HUES48 (cell line): ENCODE measurements at regions not wholly inside any gene's neighbourhood (a gene's known extent, or its start where the extent isn't known, plus 50 kb on each side); places are given as distances from the start of the nearest gene placed in this dataset.
"Not testable (repeated sequence)": the region's sequence is repeated elsewhere in the genome, so short reads cannot be mapped to it uniquely, and the experiment has no call there.

Source experiments
- H3K27ac ChIP-seq: one replicate; pipeline ENCODE4 v1.7.0; 2013; ENCODE audit warnings: low read depth, low read length, inconsistent platforms
- H3K27me3 ChIP-seq: 2 replicates; pipeline ENCODE4 v1.6.1; 2013; ENCODE audit warnings: mild to moderate bottlenecking, low read length; ENCODE audit not compliant: control insufficient read depth, insufficient read depth
- H3K36me3 ChIP-seq: 2 replicates; pipeline ENCODE4 v1.6.1; 2013; ENCODE audit warnings: low read length; ENCODE audit not compliant: control insufficient read depth, insufficient read depth
- H3K4me1 ChIP-seq: 2 replicates; pipeline ENCODE4 v1.6.1; 2013; ENCODE audit warnings: mild to moderate bottlenecking, low read length; ENCODE audit not compliant: control insufficient read depth, insufficient read depth
- H3K4me3 ChIP-seq: 2 replicates; pipeline ENCODE4 v1.5.1; 2013; ENCODE audit warnings: mild to moderate bottlenecking, low read depth, low read length
- H3K9ac ChIP-seq: 2 replicates; pipeline ENCODE4 v1.6.1; 2013; ENCODE audit warnings: mild to moderate bottlenecking, low read depth, low read length, moderate library complexity
- H3K9me3 ChIP-seq: 2 replicates; pipeline ENCODE4 v1.6.1; 2013; ENCODE audit warnings: low read length; ENCODE audit not compliant: control insufficient read depth, insufficient read depth

GRCh38 chr5:13201022-13201421 lies 743.5 kb downstream of the DNAH5 start:
- Histone ChIP-seq H3K9me3 (no peaks in the 10 kb centered on the region), H3K9ac (no peak overlapping the region), H3K4me3 (no peak overlapping the region), H3K27me3 (no peaks in the 10 kb centered on the region), H3K36me3 (no peaks in the 10 kb centered on the region), H3K27ac (no peak overlapping the region), H3K4me1 (no peaks in the 10 kb centered on the region)

GRCh38 chr5:13198226-13198625 lies 746.3 kb downstream of the DNAH5 start:
- H3K4me3 ChIP-seq, H3K27ac ChIP-seq, H3K4me1 ChIP-seq, H3K36me3 ChIP-seq, H3K9ac ChIP-seq, H3K9me3 ChIP-seq, H3K27me3 ChIP-seq: not testable (repeated sequence)

- no peaks in the 10 kb centered on the region for H3K9me3 ChIP-seq
- no peaks in the 10 kb centered on the region for H3K27me3 ChIP-seq
- no peaks in the 10 kb centered on the region for H3K36me3 ChIP-seq
- no peak overlapping the region for H3K9ac ChIP-seq
- no peak overlapping the region for H3K27ac ChIP-seq
- no peak overlapping the region for H3K4me3 ChIP-seq
- no peaks in the 10 kb centered on the region for H3K4me1 ChIP-seq
Observed at GRCh38 chr5:13189532-13189931, 755.0 kb downstream of the DNAH5 start.

- no peaks in the 10 kb centered on the region for H3K9me3 ChIP-seq
- H3K4me3 ChIP-seq: no peak overlapping the region
- no peaks in the 10 kb centered on the region for H3K4me1 ChIP-seq
- H3K9ac ChIP-seq: no peak overlapping the region
- H3K27me3 ChIP-seq: no peaks in the 10 kb centered on the region
- H3K36me3 ChIP-seq: no peaks in the 10 kb centered on the region
- H3K27ac ChIP-seq: no peak overlapping the region
Observed at GRCh38 chr5:13188371-13188770, 756.1 kb downstream of the DNAH5 start.

GRCh38 chr5:13187186-13187585 lies 757.3 kb downstream of the DNAH5 start:
- no peaks in the 10 kb centered on the region for H3K36me3 ChIP-seq
- H3K27me3 ChIP-seq: no peaks in the 10 kb centered on the region
- no peaks in the 10 kb centered on the region for H3K9me3 ChIP-seq
- H3K9ac ChIP-seq: no peak overlapping the region
- H3K27ac ChIP-seq: no peak overlapping the region
- no peak overlapping the region for H3K4me3 ChIP-seq
- no peaks in the 10 kb centered on the region for H3K4me1 ChIP-seq

- Histone ChIP-seq H3K4me1 (no peaks in the 10 kb centered on the region), H3K9ac (no peak overlapping the region), H3K36me3 (no peaks in the 10 kb centered on the region), H3K27me3 (no peaks in the 10 kb centered on the region), H3K27ac (no peak overlapping the region), H3K4me3 (no peak overlapping the region), H3K9me3 (no peaks in the 10 kb centered on the region)
Observed at GRCh38 chr5:13186177-13186576, 758.3 kb downstream of the DNAH5 start.

- Histone ChIP-seq H3K27ac (no peak overlapping the region), H3K9ac (no peak overlapping the region), H3K4me3 (no peak overlapping the region), H3K27me3 (no peaks in the 10 kb centered on the region), H3K36me3 (no peaks in the 10 kb centered on the region), H3K4me1 (no peaks in the 10 kb centered on the region), H3K9me3 (no peaks in the 10 kb centered on the region)
Observed at GRCh38 chr5:13179407-13180087, 764.9 kb downstream of the DNAH5 start.

GRCh38 chr5:13143630-13144029 lies 800.9 kb downstream of the DNAH5 start:
- no peak overlapping the region for H3K27ac ChIP-seq
- H3K36me3 ChIP-seq: no peaks in the 10 kb centered on the region
- no peaks in the 10 kb centered on the region for H3K27me3 ChIP-seq
- H3K9ac ChIP-seq: no peak overlapping the region
- no peaks in the 10 kb centered on the region for H3K9me3 ChIP-seq
- no peaks in the 10 kb centered on the region for H3K4me1 ChIP-seq
- H3K4me3 ChIP-seq: no peak overlapping the region

- no peaks in the 10 kb centered on the region for H3K27me3 ChIP-seq
- no peaks in the 10 kb centered on the region for H3K36me3 ChIP-seq
- no peaks in the 10 kb centered on the region for H3K4me1 ChIP-seq
- H3K9ac ChIP-seq: no peak overlapping the region
- no peak overlapping the region for H3K27ac ChIP-seq
- H3K9me3 ChIP-seq: no peaks in the 10 kb centered on the region
- H3K4me3 ChIP-seq: no peak overlapping the region
Observed at GRCh38 chr5:13143214-13143613, 801.3 kb downstream of the DNAH5 start.

- no peak overlapping the region for H3K27ac ChIP-seq
- no peaks in the 10 kb centered on the region for H3K36me3 ChIP-seq
- no peak overlapping the region for H3K4me3 ChIP-seq
- no peaks in the 10 kb centered on the region for H3K9me3 ChIP-seq
- H3K27me3 ChIP-seq: no peaks in the 10 kb centered on the region
- H3K9ac ChIP-seq: no peak overlapping the region
- H3K4me1 ChIP-seq: no peaks in the 10 kb centered on the region; the same call in 1 of the 2 replicates
Observed at GRCh38 chr5:13133951-13134350, 810.5 kb downstream of the DNAH5 start.

GRCh38 chr5:13115476-13115875 lies 829.0 kb downstream of the DNAH5 start:
- Histone ChIP-seq H3K36me3 (no peaks in the 10 kb centered on the region), H3K9ac (no peak overlapping the region), H3K27ac (no peak overlapping the region), H3K4me1 (no peaks in the 10 kb centered on the region), H3K4me3 (no peak overlapping the region), H3K9me3 (no peaks in the 10 kb centered on the region), H3K27me3 (no peaks in the 10 kb centered on the region)
